Naive B cell (primary cell): ENCODE measurements at regions not wholly inside any gene's neighbourhood (a gene's known extent, or its start where the extent isn't known, plus 50 kb on each side); places are given as distances from the start of the nearest gene placed in this dataset.
"Not testable (repeated sequence)": the region's sequence is repeated elsewhere in the genome, so short reads cannot be mapped to it uniquely, and the experiment has no call there.

Experiments
- ATAC-seq, 2 donors: fragments of 150-1000 bp; cut with Tn5 transposase; 2 replicates each; pipeline ENCODE4 v1.10.0; 2021; ENCODE audit warnings: low read depth in 2 of 2, mild to moderate bottlenecking in 2 of 2, moderate library complexity in 2 of 2
- DNase-seq: peaks from one replicate; pipeline ENCODE4 v3.0.0; 2022
- H3K27ac Mint-ChIP-seq, 6 donors: one replicate each; pipeline ENCODE4 v1.8.0; 2020 to 2022; ENCODE audit warnings: mild to moderate bottlenecking in 6 of 6, mixed read lengths in 6 of 6, moderate library complexity in 5 of 6, inconsistent platforms in 2 of 6
- H3K27me3 Mint-ChIP-seq, 3 donors: one replicate each; pipeline ENCODE4 v1.8.0; 2021 to 2022; ENCODE audit warnings: mixed read lengths in 3 of 3, mild to moderate bottlenecking in 1 of 3
- H3K36me3 Mint-ChIP-seq, 2 donors: one replicate each; pipeline ENCODE4 v1.8.0; 2020 to 2022; ENCODE audit warnings: mixed read lengths in 2 of 2, inconsistent platforms in 1 of 2, mild to moderate bottlenecking in 1 of 2
- H3K4me1 Mint-ChIP-seq, 3 donors: one replicate each; pipeline ENCODE4 v1.8.0; 2020 to 2022; ENCODE audit warnings: mixed read lengths in 3 of 3, inconsistent platforms in 1 of 3, mild to moderate bottlenecking in 1 of 3, moderate library complexity in 1 of 3
- H3K4me3 Mint-ChIP-seq, 8 donors: one replicate each; pipeline ENCODE4 v1.8.0; 2020 to 2022; ENCODE audit warnings: mild to moderate bottlenecking in 8 of 8, mixed read lengths in 8 of 8, moderate library complexity in 8 of 8, inconsistent platforms in 2 of 8
- H3K9me3 Mint-ChIP-seq, 7 donors: one replicate each; pipeline ENCODE4 v1.8.0; 2020 to 2022; ENCODE audit warnings: mixed read lengths in 7 of 7, mild to moderate bottlenecking in 5 of 7, inconsistent platforms in 2 of 7, moderate library complexity in 1 of 7

GRCh38 chr15:31433091-31433490, 106.5 kb downstream of the KLF13 start:
- no peak for DNase-seq
- no peak for ATAC-seq
- H3K27ac Mint-ChIP-seq: peak overlapping the region in 5 of 6 donors; percentile 20 to 95 (median 41)
- no peaks in the 10 kb centered on the region for H3K27me3 Mint-ChIP-seq
- H3K4me1 Mint-ChIP-seq: peaks cover 41 to 49% (median 47%) of the 10 kb centered on the region in 3 donors
- no peaks in the 10 kb centered on the region for H3K36me3 Mint-ChIP-seq
- H3K9me3 Mint-ChIP-seq: no peaks in the 10 kb centered on the region
- H3K4me3 Mint-ChIP-seq: peak overlapping the region in 1 of 8 donors; percentile 12

GRCh38 chr15:31433574-31433973, 106.9 kb downstream of the KLF13 start:
- DNase-seq (no peak), ATAC-seq (no peak)
- H3K4me3 Mint-ChIP-seq: peak overlapping the region in 5 of 8 donors; percentile 32 to 83 (median 64)
- no peaks in the 10 kb centered on the region for H3K27me3 Mint-ChIP-seq
- no peaks in the 10 kb centered on the region for H3K9me3 Mint-ChIP-seq
- H3K4me1 Mint-ChIP-seq: peaks cover 46 to 54% (median 52%) of the 10 kb centered on the region in 3 donors
- H3K36me3 Mint-ChIP-seq: no peaks in the 10 kb centered on the region
- H3K27ac Mint-ChIP-seq: peak overlapping the region; percentile 36 to 95 (median 58)

DNA sequence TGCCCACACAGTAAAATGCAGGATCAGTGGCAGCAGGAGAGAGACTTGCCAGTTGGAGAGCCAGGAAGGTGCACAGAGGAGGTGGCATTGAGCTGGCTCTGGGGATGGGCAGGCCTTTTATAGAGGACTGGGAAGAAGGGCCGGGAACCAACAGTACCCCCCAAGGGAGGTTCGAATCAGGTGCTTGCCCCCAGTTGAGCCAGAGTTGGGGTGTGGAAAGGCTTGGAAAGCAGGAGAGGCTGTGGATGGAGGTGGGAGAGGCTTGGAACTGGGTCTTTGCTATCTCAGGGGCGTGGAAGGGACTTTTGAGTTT, 107.6 kb downstream of the KLF13 start:
- H3K27ac Mint-ChIP-seq: peak overlapping the region; percentile 95 to 99 (median 96)
- H3K36me3 Mint-ChIP-seq: no peaks in the 10 kb centered on the region
- H3K4me1 Mint-ChIP-seq: peaks cover 47 to 60% (median 58%) of the 10 kb centered on the region in 3 donors
- ATAC-seq (no peak), DNase-seq (no peak)
- H3K27me3 Mint-ChIP-seq: no peaks in the 10 kb centered on the region
- H3K4me3 Mint-ChIP-seq: peak overlapping the region in 6 of 8 donors; percentile 39 to 93 (median 77)
- no peaks in the 10 kb centered on the region for H3K9me3 Mint-ChIP-seq

DNA sequence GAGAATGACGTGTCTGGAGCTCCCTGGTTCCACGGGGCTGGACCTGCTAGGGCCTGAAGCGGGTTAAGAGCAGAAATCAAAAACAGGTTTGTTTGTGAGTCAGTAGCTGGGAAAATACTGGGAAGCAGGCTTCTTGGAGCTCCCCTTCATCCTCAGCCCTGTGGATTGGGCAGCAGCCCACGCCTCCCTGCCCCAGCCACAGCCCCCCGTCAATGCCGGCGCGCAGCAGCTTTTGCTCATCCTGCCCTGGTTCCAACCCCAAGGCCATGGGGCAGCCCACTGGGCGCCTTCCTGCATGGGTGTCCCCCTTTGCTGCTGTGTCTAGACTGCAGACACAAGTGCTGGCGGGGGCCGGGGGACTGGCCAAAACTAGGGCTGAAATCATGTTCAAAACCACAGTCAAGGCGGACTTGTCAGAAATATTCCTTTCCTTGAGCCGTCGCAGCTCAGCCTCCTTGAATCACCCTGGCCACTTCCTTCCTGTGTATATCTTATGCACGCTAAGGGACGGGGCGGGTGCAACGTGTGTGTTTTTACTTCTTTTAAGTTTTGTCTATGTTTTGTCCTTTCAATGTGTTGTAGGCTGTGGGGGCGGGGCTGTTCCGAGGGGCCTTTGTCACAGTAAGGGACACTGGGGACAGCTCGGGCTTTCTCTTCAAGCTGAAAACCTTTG, 108.1 kb downstream of the KLF13 start:
- H3K4me1 Mint-ChIP-seq: peaks cover 49 to 65% (median 62%) of the 10 kb centered on the region in 3 donors
- H3K4me3 Mint-ChIP-seq: peak overlapping the region; percentile 68 to 94 (median 87)
- H3K27ac Mint-ChIP-seq: peak overlapping the region; percentile 95 to 99 (median 96)
- H3K36me3 Mint-ChIP-seq: no peaks in the 10 kb centered on the region
- DNase-seq (peak; percentile 55), ATAC-seq (peak; percentile 47)
- no peaks in the 10 kb centered on the region for H3K9me3 Mint-ChIP-seq
- H3K27me3 Mint-ChIP-seq: no peaks in the 10 kb centered on the region

GRCh38 chr15:31435261-31435911, 108.8 kb downstream of the KLF13 start:
- DNase-seq: peak; percentile 77
- Mint-ChIP-seq H3K9me3 (no peaks in the 10 kb centered on the region), H3K4me3 (peak overlapping the region; percentile 68 to 94 (median 87)), H3K36me3 (no peaks in the 10 kb centered on the region), H3K27ac (peak overlapping the region; percentile 95 to 99 (median 96)), H3K27me3 (no peaks in the 10 kb centered on the region), H3K4me1 (peaks cover 50 to 68% (median 63%) of the 10 kb centered on the region in 3 donors)
- ATAC-seq: peak; percentile 80 to 81

- Mint-ChIP-seq H3K27me3 (no peaks in the 10 kb centered on the region), H3K9me3 (no peaks in the 10 kb centered on the region), H3K36me3 (no peaks in the 10 kb centered on the region), H3K4me1 (peaks cover 54 to 71% (median 67%) of the 10 kb centered on the region in 3 donors), H3K4me3 (peak overlapping the region; percentile 68 to 94 (median 87)), H3K27ac (peak overlapping the region; percentile 95 to 99 (median 96))
- ATAC-seq (no peak), DNase-seq (no peak)
Measured at GRCh38 chr15:31435912-31436628, 109.4 kb downstream of the KLF13 start.

DNA sequence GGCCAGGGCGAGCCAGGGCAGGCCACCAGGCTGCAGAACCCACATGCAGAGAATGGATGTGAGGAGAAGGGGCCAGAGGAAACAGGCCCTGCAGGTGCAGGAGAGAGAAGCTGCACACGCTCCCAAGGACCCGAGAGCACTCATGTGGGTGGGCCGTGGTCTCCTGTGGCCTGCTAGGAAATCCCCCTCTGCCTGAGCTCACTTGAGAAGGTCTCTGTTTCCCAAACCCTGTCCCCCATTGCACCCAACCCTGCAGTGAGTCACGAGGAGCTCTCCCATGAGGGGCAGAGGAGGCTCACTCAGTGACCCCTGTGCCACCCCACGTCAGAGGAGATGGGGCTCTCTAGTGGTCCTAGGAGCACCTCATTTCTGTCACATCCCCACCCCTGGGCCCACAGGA, 111.1 kb downstream of the KLF13 start:
- no peaks in the 10 kb centered on the region for H3K36me3 Mint-ChIP-seq
- H3K27me3 Mint-ChIP-seq: no peaks in the 10 kb centered on the region
- ATAC-seq (peak in 1 of 2 donors; percentile 4), DNase-seq (peak; percentile 33)
- H3K4me3 Mint-ChIP-seq: peak overlapping the region in 6 of 8 donors; percentile 40 to 73 (median 62)
- peak overlapping the region; percentile 70 to 95 (median 77) for H3K27ac Mint-ChIP-seq
- no peaks in the 10 kb centered on the region for H3K9me3 Mint-ChIP-seq
- H3K4me1 Mint-ChIP-seq: peaks cover 50 to 85% (median 73%) of the 10 kb centered on the region in 3 donors

DNA sequence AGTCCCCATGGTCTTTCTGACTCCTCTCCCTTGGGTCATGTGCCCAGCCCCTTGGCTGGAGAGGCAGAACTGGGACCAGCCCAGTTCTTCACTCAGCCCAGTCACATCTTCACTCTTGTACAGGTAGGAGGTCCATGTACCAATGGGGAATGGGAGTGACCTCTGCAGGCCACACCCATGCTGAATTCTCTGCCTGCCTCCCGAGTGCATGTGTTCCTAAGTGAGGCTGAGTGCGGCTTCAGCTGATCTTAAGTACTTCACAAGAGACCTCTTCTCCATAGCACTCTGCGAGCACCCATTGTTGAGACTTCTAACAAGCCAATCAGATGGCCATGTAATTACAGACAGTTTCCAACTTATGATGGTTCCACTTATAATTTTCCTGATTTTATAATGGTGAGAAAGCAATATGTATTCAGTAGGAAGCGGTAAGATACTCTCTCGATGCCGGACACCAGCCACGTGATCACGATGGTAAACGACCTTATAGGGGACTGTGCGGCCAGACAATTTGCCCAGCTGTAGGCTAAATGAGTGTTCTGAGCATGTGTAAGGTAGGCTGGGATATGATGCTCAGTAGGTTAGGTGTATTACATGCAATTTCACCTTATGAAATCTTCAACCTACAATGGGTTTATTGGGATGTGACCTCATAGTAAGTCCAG, 112.1 kb downstream of the KLF13 start:
- ATAC-seq: no peak
- H3K4me1 Mint-ChIP-seq: peaks cover 52 to 84% (median 71%) of the 10 kb centered on the region in 3 donors
- H3K36me3 Mint-ChIP-seq: no peaks in the 10 kb centered on the region
- H3K9me3 Mint-ChIP-seq: no peaks in the 10 kb centered on the region
- DNase-seq: no peak
- peak overlapping the region in 4 of 6 donors; percentile 61 to 95 (median 82) for H3K27ac Mint-ChIP-seq
- no peaks in the 10 kb centered on the region for H3K27me3 Mint-ChIP-seq
- peak overlapping the region in 4 of 8 donors; percentile 8 to 39 (median 33) for H3K4me3 Mint-ChIP-seq

DNA sequence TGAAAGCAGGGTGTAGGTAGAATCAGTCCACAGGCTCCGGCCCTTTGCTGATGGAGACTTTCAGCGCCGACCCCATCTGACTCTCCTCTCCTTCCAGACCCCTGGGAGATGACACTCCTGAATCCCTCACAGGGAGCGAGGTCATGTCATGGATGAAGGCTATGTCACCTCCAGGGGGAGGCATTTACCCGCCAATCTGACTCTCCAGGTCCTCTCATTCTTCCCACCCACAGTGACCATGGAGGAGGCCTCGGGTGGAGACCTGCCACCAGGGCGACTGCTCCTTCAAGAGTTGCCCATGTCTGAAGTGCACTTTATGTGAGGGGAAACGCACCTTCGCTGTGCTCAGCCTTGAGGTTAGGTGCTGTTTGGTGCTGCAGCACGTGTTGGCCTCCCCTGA, 112.7 kb downstream of the KLF13 start:
- H3K27ac Mint-ChIP-seq: peak overlapping the region in 1 of 6 donors; percentile 62
- ATAC-seq: no peak
- H3K4me1 Mint-ChIP-seq: peaks cover 51 to 82% (median 69%) of the 10 kb centered on the region in 3 donors
- no peak for DNase-seq
- H3K27me3 Mint-ChIP-seq: no peaks in the 10 kb centered on the region
- no peaks in the 10 kb centered on the region for H3K36me3 Mint-ChIP-seq
- H3K9me3 Mint-ChIP-seq: no peaks in the 10 kb centered on the region
- peak overlapping the region in 3 of 8 donors; percentile 8 to 74 (median 39) for H3K4me3 Mint-ChIP-seq

- not testable (repeated sequence) for ATAC-seq, H3K27me3 Mint-ChIP-seq, DNase-seq, H3K9me3 Mint-ChIP-seq, H3K36me3 Mint-ChIP-seq
- Mint-ChIP-seq H3K4me3 (peak overlapping the region; percentile 66 to 87 (median 76)), H3K27ac (peak overlapping the region in 2 of 6 donors; percentile 70 to 79), H3K4me1 (peaks cover 45 to 73% (median 60%) of the 10 kb centered on the region in 3 donors)
Measured at GRCh38 chr15:31440216-31440615, 113.6 kb downstream of the KLF13 start.

DNA sequence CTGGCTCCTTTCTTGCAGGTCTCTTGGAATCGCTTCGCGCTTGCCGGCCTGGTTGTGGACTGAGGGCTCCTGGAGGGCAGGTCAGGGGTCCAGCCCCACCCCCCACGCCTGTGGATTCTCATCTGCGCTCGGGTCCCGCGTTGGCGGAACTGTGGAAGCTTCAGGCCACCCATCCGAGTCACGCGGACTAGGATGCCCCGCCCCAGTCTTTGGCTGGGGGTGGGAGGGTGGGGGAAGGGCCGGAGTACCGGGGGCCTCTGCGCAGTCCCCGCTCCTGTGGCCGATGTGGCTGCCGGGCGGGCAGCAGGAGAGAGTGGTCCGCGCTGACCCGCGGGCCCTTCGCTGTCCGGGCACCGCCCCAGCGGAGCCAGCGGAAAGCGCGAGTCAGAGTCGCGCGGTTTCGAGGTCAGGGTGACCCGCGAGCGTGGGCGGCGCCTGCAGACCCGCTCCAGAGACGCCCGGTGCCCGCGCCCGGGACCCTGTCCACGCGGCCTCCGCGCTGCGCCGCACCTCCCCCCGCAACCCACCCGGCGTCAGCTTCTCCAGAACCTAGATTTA, 114.2 kb downstream of the KLF13 start:
- Mint-ChIP-seq H3K27ac (peak overlapping the region in 2 of 6 donors; percentile 62 to 79), H3K4me1 (peaks cover 39 to 67% (median 54%) of the 10 kb centered on the region in 3 donors), H3K36me3 (no peaks in the 10 kb centered on the region), H3K27me3 (no peaks in the 10 kb centered on the region), H3K9me3 (no peaks in the 10 kb centered on the region), H3K4me3 (peak overlapping the region; percentile 66 to 92 (median 82))
- peak; percentile 45 for DNase-seq
- ATAC-seq: peak; percentile 51 to 53

- peak overlapping the region in 7 of 8 donors; percentile 53 to 92 (median 68) for H3K4me3 Mint-ChIP-seq
- ATAC-seq: no peak
- H3K36me3 Mint-ChIP-seq: no peaks in the 10 kb centered on the region
- H3K4me1 Mint-ChIP-seq: peaks cover 30 to 54% (median 40%) of the 10 kb centered on the region in 3 donors
- no peak for DNase-seq
- H3K27me3 Mint-ChIP-seq: no peaks in the 10 kb centered on the region
- H3K27ac Mint-ChIP-seq: peak overlapping the region in 3 of 6 donors; percentile 29 to 79 (median 66)
- no peaks in the 10 kb centered on the region for H3K9me3 Mint-ChIP-seq
Measured at GRCh38 chr15:31442226-31442625, 115.6 kb downstream of the KLF13 start.

DNA sequence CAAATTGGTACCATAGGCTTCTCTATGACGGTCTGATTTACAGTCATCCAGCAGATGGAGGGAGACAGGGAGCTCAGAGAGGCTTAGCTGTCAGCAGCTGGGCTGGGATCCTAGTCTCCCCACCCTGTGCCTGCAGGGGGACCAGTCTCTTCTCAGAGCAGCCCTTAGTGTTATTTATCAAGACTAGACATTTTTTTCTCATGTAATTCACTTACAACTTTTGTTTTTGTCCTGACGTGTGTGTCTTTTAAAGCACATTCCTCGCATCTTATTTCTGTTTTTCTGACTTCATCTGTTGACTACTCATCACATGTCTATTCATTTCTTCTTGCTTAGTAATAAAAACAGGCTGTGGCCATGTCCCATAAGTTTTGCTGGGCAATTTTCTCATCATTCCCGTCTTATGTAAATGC, 116.1 kb downstream of the KLF13 start:
- DNase-seq (no peak), ATAC-seq (no peak)
- Mint-ChIP-seq H3K36me3 (no peaks in the 10 kb centered on the region), H3K4me3 (peak overlapping the region in 5 of 8 donors; percentile 29 to 92 (median 83)), H3K4me1 (peaks cover 28 to 50% (median 35%) of the 10 kb centered on the region in 3 donors), H3K9me3 (no peaks in the 10 kb centered on the region), H3K27me3 (no peaks in the 10 kb centered on the region), H3K27ac (no peak overlapping the region)
